Heart right ventricle (tissue), 16 donors: ENCODE measurements at regions not wholly inside any gene's neighbourhood (a gene's known extent, or its start where the extent isn't known, plus 50 kb on each side); places are given as distances from the start of the nearest gene placed in this dataset.
"Not testable (repeated sequence)": the region's sequence is repeated elsewhere in the genome, so short reads cannot be mapped to it uniquely, and the experiment has no call there.

Experiments
- ATAC-seq, 8 donors: fragments of 200-7000 bp; cut with Tn5 transposase; one replicate each; pipeline ENCODE4 v1.9.1; 2020; ENCODE audit warnings: mild to moderate bottlenecking in 8 of 8, moderate library complexity in 8 of 8, moderate number of reproducible peaks in 1 of 8
- DNase-seq, 2 donors: peaks; one replicate each; pipeline ENCODE4 v3.0.0-alpha.2; 2020
- H3K27ac ChIP-seq, 10 donors: fragments of 200-600 bp; sonication (generic) in 2 of 10; one replicate each; pipeline versions ENCODE4 v1.5.0 to v1.8.0; 2020 to 2022; ENCODE audit warnings: mild to moderate bottlenecking in 3 of 10
- H3K27me3 ChIP-seq, 7 donors: fragments of 200-600 bp; one replicate each; pipeline ENCODE4 v1.8.0; 2021 to 2022; ENCODE audit warnings: mild to moderate bottlenecking in 2 of 7
- H3K36me3 ChIP-seq, 9 donors: fragments of 200-600 bp; sonication (generic) in 1 of 9; one replicate each; pipeline versions ENCODE4 v1.5.0 to v1.8.0; 2020 to 2022; ENCODE audit warnings: mild to moderate bottlenecking in 2 of 9
- H3K4me1 ChIP-seq, 9 donors: fragments of 200-600 bp; sonication (generic) in 1 of 9; one replicate each; pipeline versions ENCODE4 v1.5.0 to v1.8.0; 2020 to 2022; ENCODE audit warnings: mild to moderate bottlenecking in 4 of 9
- H3K4me3 ChIP-seq, 10 donors: fragments of 200-600 bp; sonication (generic) in 2 of 10; one replicate each; pipeline versions ENCODE4 v1.5.0 to v1.8.0; 2020 to 2022; ENCODE audit warnings: mild to moderate bottlenecking in 7 of 10, moderate library complexity in 2 of 10
- H3K9me3 ChIP-seq, 11 donors: fragments of 200-600 bp in 10 of 11; sonication (generic) in 2 of 11; one replicate each; pipeline versions ENCODE4 v1.5.0 to v1.8.0; 2013 to 2022; ENCODE audit warnings: mild to moderate bottlenecking in 2 of 11, control low read depth in 1 of 11, moderate library complexity in 1 of 11
- WGBS, 2 donors: extraction: QIAGEN DNeasy Blood & Tissue Kit; methylation state at CpG; one replicate each; pipeline ENCODE4 v1.1.7; 2013; ENCODE audit warnings: inconsistent platforms in 1 of 2; 5-methylcytosine and 5-hydroxymethylcytosine counted together
- intact Hi-C, 10 donors: fragments of 100-400 bp; cut with DNase I; formaldehyde crosslinking; loops; one replicate each; pipeline versions ENCODE4 v1.11.1 to v1.14.2; 2022
- TF ChIP-seq, protein P1 (sequence below), 9 donors: fragments of 200-600 bp; sonication (generic) in 2 of 9; IDR thresholded peaks; one replicate each; pipeline versions ENCODE4 v1.5.0 to v1.8.0; 2021 to 2022; ENCODE audit warnings: antibody characterized with exemption in 9 of 9, mild to moderate bottlenecking in 5 of 9, moderate library complexity in 1 of 9
- donor health status: Arrhythmogenic right ventricular cardiomyopathy.
- donor health status: ischemic (EF 13 %, LVEDD 7.1; RV severe dilation, severe dysfunction).
- donor health status: healthy with polysubstance abuse.
- donor health status: DM: no; HTN: yes; CAD: no.
- donor health status: DM: no; HTN: no; CAD: no.
- donor health status: ischemic (EF 25% LVEDD 6.9; RV normal size, moderate dysfunction).
- donor health status: ischemic (EF 25% LVEDD 5.7; RV mildly dilated, moderate dysfunction).
- donor health status: healthy.
- donor health status: DM: yes; HTN: yes; CAD: no.
- donor health status: Ischemic cardiomyopathy.
- donor health status: ischemic (EF 35%, LVEDD 5.7; RV mildly dilated, moderate dysfunction).
- donor health status: nonischemic (EF 11% LVEDD 7.7; RV severe dilation, severe dysfunction).
- donor health status: DM: yes; HTN: yes; CAD: no.
- donor health status: PGD.
- donor health status: ischemic (EF 29% LVEDD 5.4; RV normal size, mild dysfunction).
- donor health status: nonischemic (EF 23%, LVEDD 6.1; RV moderate dilation, normal function).

DNA sequence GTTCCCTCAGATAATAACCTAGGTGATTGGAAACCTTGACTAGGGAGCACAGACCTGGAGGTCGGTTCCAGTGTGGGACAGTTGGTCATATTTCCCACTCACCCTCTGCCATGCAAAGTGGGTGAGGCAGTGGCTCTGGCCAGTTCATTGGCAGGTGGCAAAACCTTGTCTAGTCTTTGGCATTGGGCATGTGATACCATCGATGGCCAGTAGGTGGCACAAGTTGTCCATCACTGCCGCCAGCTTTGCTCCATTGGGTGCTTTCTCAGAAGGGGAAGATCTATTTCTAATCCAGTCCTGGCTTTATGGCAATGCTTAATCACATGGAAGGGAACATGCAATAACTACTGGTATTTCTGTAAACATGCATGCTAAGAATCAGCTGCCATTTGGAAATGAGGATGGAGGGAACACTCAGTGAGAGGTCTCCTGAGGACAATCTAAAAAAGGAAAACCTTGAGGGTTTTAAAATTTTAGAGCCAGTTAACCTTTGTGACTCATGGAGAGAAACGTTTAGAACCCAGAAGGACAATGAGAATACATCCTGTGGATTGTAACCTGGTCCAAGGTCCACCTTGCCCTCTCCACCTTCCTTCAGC lies 207.5 kb upstream of the PLGLB1 start:
- DNase-seq, H3K27me3 ChIP-seq, H3K9me3 ChIP-seq, H3K36me3 ChIP-seq, intact Hi-C loops, H3K4me3 ChIP-seq, H3K27ac ChIP-seq: not testable (repeated sequence)
- ATAC-seq, result peak; percentile 78 to 92 (median 86)
- H3K4me1 ChIP-seq, result peaks cover 0 to 11% (median 0%) of the 10 kb centered on the region in 9 donors
- TF ChIP-seq, protein P1, sequence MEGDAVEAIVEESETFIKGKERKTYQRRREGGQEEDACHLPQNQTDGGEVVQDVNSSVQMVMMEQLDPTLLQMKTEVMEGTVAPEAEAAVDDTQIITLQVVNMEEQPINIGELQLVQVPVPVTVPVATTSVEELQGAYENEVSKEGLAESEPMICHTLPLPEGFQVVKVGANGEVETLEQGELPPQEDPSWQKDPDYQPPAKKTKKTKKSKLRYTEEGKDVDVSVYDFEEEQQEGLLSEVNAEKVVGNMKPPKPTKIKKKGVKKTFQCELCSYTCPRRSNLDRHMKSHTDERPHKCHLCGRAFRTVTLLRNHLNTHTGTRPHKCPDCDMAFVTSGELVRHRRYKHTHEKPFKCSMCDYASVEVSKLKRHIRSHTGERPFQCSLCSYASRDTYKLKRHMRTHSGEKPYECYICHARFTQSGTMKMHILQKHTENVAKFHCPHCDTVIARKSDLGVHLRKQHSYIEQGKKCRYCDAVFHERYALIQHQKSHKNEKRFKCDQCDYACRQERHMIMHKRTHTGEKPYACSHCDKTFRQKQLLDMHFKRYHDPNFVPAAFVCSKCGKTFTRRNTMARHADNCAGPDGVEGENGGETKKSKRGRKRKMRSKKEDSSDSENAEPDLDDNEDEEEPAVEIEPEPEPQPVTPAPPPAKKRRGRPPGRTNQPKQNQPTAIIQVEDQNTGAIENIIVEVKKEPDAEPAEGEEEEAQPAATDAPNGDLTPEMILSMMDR (IDR thresholded peaks at IDR 0.05), result peak; percentile 30 to 69 (median 58)
- WGBS, 2 donors, result 0% methylated on average over 1 to 2 of the region's 4 CpGs

DNA sequence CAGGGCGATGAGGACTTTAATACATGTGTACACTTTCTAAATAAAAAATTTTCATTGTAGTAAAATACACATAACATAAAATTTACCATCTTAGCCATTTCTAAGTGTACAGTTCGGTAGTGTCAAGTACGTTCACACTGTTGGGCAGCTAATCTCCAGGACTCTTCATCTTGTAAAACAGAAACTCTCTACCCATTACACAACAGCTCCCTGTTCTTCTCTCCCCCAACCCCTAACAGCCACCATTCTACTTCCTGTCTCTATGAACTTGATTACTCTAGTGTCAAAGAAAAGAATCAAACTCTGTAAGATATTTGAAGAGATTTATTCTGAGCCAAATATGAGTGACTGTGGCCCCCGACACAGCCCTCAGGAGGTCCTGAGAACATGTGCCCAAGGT lies 208.3 kb upstream of the PLGLB1 start:
- H3K27ac ChIP-seq, H3K27me3 ChIP-seq, H3K36me3 ChIP-seq, H3K9me3 ChIP-seq, intact Hi-C loops, DNase-seq, ATAC-seq, H3K4me3 ChIP-seq: not testable (repeated sequence)
- 76 to 90% methylated on average over 2 of the region's 4 CpGs for WGBS, 2 donors
- peaks cover 0 to 11% (median 0%) of the 10 kb centered on the region in 9 donors for H3K4me1 ChIP-seq

DNA sequence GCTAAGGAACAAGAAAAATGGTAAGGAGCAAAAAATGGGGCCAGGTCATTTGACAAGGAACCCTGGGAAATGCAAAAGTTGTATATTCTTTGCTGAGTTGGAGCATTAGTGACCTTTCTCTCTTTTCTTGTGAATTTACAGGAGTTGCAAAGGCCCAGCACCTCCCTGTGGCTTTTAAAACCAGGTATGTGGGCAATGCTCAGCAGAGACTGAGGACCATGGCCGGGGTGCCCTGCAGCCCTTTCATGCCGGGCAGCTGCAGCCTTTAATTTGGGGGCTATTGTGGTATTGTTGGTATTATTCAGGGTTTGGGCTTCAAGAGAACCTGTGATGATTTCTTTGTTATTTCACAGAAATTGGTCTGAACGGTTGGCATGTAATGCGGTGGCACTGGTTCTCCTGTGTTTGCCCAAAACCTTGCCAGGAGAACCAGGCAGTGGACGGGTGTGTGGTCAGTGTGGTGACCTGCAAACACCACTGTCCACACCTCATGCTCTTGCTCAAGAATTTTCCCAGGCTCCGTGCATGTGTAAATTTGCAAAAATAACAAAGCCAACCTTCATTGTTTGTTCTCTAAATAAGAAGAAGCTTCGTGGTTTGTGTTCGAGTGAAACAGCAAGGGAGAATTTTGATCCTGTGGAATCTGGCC lies 213.8 kb upstream of the PLGLB1 start:
- H3K27ac ChIP-seq, DNase-seq, H3K36me3 ChIP-seq, intact Hi-C loops, H3K27me3 ChIP-seq, H3K4me3 ChIP-seq, H3K9me3 ChIP-seq, H3K4me1 ChIP-seq, ATAC-seq: not testable (repeated sequence)
- 89 to 100% methylated on average over 2 of the region's 8 CpGs for WGBS, 2 donors

DNA sequence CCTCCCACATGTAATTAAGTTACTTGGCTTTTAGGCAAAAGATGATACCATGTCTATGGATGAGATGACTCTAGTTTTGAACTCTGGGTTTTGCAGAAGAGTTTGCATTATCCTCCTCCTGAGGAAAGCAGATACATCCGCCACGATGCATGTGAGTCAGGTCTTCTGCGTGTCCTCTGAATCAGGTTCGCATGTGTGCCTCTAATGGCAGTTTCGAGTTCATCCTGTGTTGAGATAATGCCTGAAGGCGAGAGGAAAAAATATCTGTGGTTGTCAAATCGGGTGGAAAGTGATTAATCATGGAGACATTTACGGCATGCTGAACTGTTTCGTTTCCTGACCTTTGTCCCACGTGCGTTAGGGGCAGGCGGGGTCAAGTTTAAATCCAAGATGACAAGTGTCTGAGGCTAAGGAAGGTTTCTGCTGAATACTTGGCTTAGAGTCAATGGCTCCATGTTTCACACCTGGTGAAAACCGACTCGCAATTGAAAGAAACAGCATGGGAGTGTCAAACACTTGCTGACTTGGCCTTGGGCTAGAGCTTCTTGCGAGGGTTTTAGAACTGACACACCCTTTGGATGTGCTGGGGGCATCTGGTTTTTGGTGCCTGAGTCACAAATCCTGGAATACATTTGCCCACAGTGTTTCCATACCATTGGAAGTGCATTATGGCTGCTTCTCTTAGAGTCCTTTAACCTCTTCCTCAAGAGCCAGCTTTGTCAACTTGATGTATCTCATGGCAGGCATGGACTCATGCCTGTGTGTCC lies 216.1 kb upstream of the PLGLB1 start:
- H3K4me1 ChIP-seq, DNase-seq, H3K9me3 ChIP-seq, ATAC-seq, H3K4me3 ChIP-seq, intact Hi-C loops, H3K36me3 ChIP-seq, H3K27me3 ChIP-seq, H3K27ac ChIP-seq: not testable (repeated sequence)
- WGBS, 2 donors, result 75 to 80% methylated on average over 8 to 9 of the region's 15 CpGs

DNA sequence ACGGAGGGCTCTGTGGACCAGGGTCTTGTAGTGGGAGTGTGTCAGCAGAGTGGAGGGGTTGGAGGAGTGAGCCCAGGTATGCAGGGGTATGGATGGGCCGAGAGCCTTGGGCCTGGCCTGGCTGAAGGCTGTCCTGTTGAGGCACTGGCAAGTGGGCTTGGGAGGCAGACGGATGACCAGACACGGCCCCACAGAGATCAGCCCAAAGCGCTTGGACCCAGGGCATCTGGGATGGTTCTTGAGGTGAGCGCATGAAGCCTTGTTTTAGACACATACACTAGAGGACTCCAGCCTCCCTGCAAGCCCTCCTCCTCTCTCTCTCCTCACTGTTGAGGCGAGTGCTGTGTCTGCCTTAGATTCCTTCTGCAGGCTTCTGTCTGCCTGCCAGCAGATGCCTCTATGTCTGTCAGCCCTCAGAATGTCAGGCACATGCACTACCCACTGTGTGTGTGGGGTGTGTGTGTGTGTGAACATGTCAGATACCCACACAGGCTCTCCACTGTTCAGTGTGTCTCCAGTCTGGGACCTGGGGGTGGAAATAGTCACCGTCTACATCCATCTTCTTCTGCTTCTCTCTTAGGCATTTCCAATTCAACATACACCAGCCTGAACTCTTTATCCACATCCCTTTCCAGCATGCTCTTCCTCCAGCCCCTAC lies 218.0 kb upstream of the PLGLB1 start:
- H3K27me3 ChIP-seq, H3K27ac ChIP-seq, H3K9me3 ChIP-seq, H3K4me1 ChIP-seq, DNase-seq, H3K4me3 ChIP-seq, H3K36me3 ChIP-seq, intact Hi-C loops: not testable (repeated sequence)
- TF ChIP-seq, protein P1 (IDR thresholded peaks at IDR 0.05), result peak in 2 of 9 donors; percentile 21 to 24
- 85 to 86% methylated on average over 7 of the region's 8 CpGs for whole genome bisulfite sequencing, 2 donors
- ATAC-seq, result peak in 5 of 8 donors; percentile 28 to 61 (median 37)

DNA sequence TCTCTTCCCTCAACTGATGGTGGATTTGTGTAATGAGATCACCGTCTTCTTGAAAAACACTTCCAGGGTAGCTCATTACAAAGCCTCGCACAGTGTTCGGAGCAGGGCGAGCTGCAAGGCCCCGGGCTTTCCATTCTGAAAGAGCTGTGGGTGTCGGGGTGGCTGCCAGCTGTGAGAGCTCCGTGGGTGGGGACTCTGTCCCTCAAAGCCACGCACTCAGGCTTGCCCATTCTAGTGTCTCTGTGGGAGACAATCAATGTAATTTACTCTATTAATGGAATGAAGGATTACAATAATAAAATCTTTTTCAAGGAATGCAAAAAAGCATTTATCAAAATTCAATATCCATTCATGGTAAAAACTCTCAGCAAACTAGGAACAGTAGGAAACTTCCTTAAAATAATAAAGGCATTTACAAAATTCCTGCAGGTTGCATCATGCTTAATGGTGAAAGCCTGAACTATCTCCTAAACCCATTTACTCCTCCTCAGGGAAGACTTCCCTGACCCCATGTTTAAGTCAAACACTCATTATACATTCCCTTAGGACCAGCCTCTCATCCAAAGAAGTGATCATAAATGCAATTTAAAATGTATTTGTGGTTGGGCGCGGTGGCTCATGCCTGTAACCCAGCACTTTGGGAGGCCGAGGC lies 224.5 kb upstream of the PLGLB1 start:
- H3K4me3 ChIP-seq, DNase-seq, H3K27ac ChIP-seq, H3K4me1 ChIP-seq, H3K9me3 ChIP-seq, H3K27me3 ChIP-seq, H3K36me3 ChIP-seq, intact Hi-C loops: not testable (repeated sequence)
- 78 to 93% methylated on average over 7 of the region's 11 CpGs for WGBS, 2 donors
- peak in 1 of 8 donors; percentile 55 for ATAC-seq

DNA sequence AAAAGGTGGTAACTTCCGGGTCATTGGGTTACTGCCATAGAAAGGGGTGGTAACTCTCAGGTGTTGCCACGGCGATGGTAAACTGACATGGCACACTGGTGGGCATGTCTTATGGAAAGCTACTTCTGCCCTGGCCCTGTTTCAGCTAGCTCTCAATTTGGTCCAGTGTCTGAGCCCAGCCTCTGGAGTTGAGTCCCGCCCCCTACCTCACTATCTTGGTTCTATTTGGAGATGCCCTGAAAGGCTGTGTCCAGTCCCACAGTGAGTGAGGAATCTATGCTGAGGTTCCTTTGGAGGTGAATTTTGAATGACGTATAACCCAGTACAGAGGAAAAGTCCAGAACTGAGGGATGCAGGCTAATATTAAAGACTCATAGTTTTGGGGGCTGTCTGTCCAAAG lies 230.4 kb upstream of the PLGLB1 start:
- intact Hi-C loops, H3K4me1 ChIP-seq, H3K27ac ChIP-seq, DNase-seq, H3K4me3 ChIP-seq, H3K9me3 ChIP-seq, H3K36me3 ChIP-seq, H3K27me3 ChIP-seq: not testable (repeated sequence)
- peak in 6 of 8 donors; percentile 49 to 91 (median 62) for ATAC-seq
- WGBS, 2 donors, result 52 to 79% methylated on average over 1 to 3 of the region's 5 CpGs

DNA sequence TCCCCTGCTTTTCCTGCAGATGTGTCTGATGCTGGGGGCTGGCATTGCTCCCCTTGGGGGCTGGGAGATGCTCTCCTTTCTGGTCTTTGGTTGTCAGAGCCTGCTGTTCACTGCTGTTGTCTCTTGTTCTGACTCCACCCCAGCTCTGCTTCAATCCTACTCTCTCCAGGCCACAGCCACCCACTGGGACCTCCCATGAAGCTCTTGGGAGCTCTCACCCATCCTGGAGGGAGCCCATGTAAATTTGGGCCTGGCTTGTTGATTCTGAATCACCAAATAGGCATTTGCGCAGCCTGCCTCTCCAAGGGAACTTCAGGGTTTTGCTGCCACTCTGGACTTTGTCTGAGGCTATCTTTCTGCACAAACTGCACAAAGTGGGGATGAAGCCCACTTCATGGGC lies 232.9 kb upstream of the PLGLB1 start:
- DNase-seq, intact Hi-C loops, H3K9me3 ChIP-seq, ATAC-seq, H3K27ac ChIP-seq, H3K4me1 ChIP-seq, H3K4me3 ChIP-seq, H3K27me3 ChIP-seq, H3K36me3 ChIP-seq: not testable (repeated sequence)
- WGBS, 2 donors, result no CpG with 5 or more reads among the region's 1 CpG
